HepG2 (cell line): ENCODE measurements at regions not wholly inside any gene's neighbourhood (a gene's known extent, or its start where the extent isn't known, plus 50 kb on each side); places are given as distances from the start of the nearest gene placed in this dataset.

Experiments used
- CEBPZ ChIP-seq: IDR thresholded peaks from 2 replicates; pipeline ENCODE4 v1.6.1; 2012; ENCODE audit warnings: low read length, improper control_type of control experiment
- DMAP1 ChIP-seq: IDR thresholded peaks from 2 replicates; pipeline ENCODE4 v1.6.1; 2016
- ELF3 ChIP-seq: IDR thresholded peaks from 2 replicates; pipeline ENCODE4 v1.6.1; 2016; ENCODE audit warnings: missing genetic modification reagents, missing compliant biosample characterization
- HCFC1 ChIP-seq: fragments of 150-350 bp; IDR thresholded peaks from 2 replicates; pipeline ENCODE4 v1.6.1; 2014; ENCODE audit warnings: low read depth, low read length
- HOXA5 ChIP-seq: sonication (generic); formaldehyde crosslinking; IDR thresholded peaks from 2 replicates; pipeline ENCODE4 v1.4.0; 2020; ENCODE audit warnings: missing genetic modification reagents
- MAX ChIP-seq: IDR thresholded peaks from 2 replicates; pipeline ENCODE4 v1.6.1; 2012; ENCODE audit warnings: inconsistent platforms
- NCOA5 ChIP-seq: sonication (generic); formaldehyde crosslinking; IDR thresholded peaks from 2 replicates; pipeline ENCODE4 v1.4.0; 2020; ENCODE audit warnings: missing genetic modification reagents
- POLR2AphosphoS5 ChIP-seq: IDR thresholded peaks from 2 replicates; pipeline ENCODE4 v1.6.1; 2012; ENCODE audit warnings: low read depth, low read length
- RAD51 ChIP-seq: fragments of 450-650 bp; IDR thresholded peaks from 2 replicates; pipeline ENCODE4 v1.6.1; 2016; ENCODE audit warnings: borderline replicate concordance
- RFXANK ChIP-seq: IDR thresholded peaks from 2 replicates; pipeline ENCODE4 v1.6.1; 2016
- TRAFD1 ChIP-seq: sonication (generic); formaldehyde crosslinking; IDR thresholded peaks from 2 replicates; pipeline ENCODE4 v1.5.1; 2020; ENCODE audit warnings: missing genetic modification reagents, mild to moderate bottlenecking, borderline replicate concordance
- YEATS4 ChIP-seq: sonication (generic); formaldehyde crosslinking; IDR thresholded peaks from 2 replicates; pipeline ENCODE4 v1.4.0; 2020; ENCODE audit warnings: missing genetic modification reagents, borderline replicate concordance
- ZBTB43 ChIP-seq: sonication (generic); formaldehyde crosslinking; conservative IDR thresholded peaks from 2 replicates; pipeline ENCODE4 v1.4.0; 2020; ENCODE audit warnings: missing genetic modification reagents
- ZBTB7A ChIP-seq: sonication (generic); formaldehyde crosslinking; IDR thresholded peaks from 2 replicates; pipeline ENCODE4 v1.8.0; 2022; ENCODE audit warnings: mild to moderate bottlenecking, missing genetic modification reagents
- ZIK1 ChIP-seq: sonication (generic); formaldehyde crosslinking; IDR thresholded peaks from 2 replicates; pipeline ENCODE4 v1.5.0; 2020; ENCODE audit warnings: mild to moderate bottlenecking, low read depth, missing genetic modification reagents, borderline replicate concordance
- ZMYM4 ChIP-seq: sonication (generic); formaldehyde crosslinking; IDR thresholded peaks from 2 replicates; pipeline ENCODE4 v1.8.1; 2023; ENCODE audit warnings: mild to moderate bottlenecking, missing genetic modification reagents
- ZNF101 ChIP-seq: sonication (generic); formaldehyde crosslinking; IDR thresholded peaks from 2 replicates; pipeline ENCODE4 v1.4.0; 2020; ENCODE audit warnings: mild to moderate bottlenecking, low read depth, missing genetic modification reagents, borderline replicate concordance
- ZNF260 ChIP-seq: sonication (generic); formaldehyde crosslinking; IDR thresholded peaks from 2 replicates; pipeline ENCODE4 v1.4.0; 2020; ENCODE audit warnings: missing genetic modification reagents, low read depth, mild to moderate bottlenecking, borderline replicate concordance
- ZNF446 ChIP-seq: sonication (generic); formaldehyde crosslinking; IDR thresholded peaks from 2 replicates; pipeline ENCODE4 v1.5.0; 2020; ENCODE audit warnings: mild to moderate bottlenecking, missing genetic modification reagents
- ZNF576 ChIP-seq: sonication (generic); formaldehyde crosslinking; IDR thresholded peaks from 2 replicates; pipeline ENCODE4 v1.4.0; 2020; ENCODE audit warnings: mild to moderate bottlenecking, missing genetic modification reagents
- ZNF597 ChIP-seq: sonication (generic); formaldehyde crosslinking; IDR thresholded peaks from 2 replicates; pipeline ENCODE4 v1.5.0; 2020; ENCODE audit warnings: missing genetic modification reagents
- ZNF691 ChIP-seq: sonication (generic); formaldehyde crosslinking; IDR thresholded peaks from 2 replicates; pipeline ENCODE4 v1.4.0; 2020; ENCODE audit warnings: missing genetic modification reagents, low read depth, mild to moderate bottlenecking, borderline replicate concordance

- no peak for TF ChIP-seq CEBPZ
- TF ChIP-seq ZNF691 (CRISPR knock-in tag): 0 out of 2 replicates have a peak, but pooled peaks have one; percentile 52
- no peak for TF ChIP-seq YEATS4 (CRISPR knock-in tag)
- TF ChIP-seq ZMYM4: peak; percentile 97
- TF ChIP-seq ZNF446 (CRISPR knock-in tag): no peak
- TF ChIP-seq ELF3 (CRISPR knock-in tag): peak; percentile 88
- no peak for TF ChIP-seq DMAP1 (CRISPR knock-in tag)
- TF ChIP-seq RAD51: no peak
- TF ChIP-seq ZIK1 (CRISPR knock-in tag): no peak
- no peak for TF ChIP-seq ZNF260
- no peak for TF ChIP-seq ZNF597
- TF ChIP-seq HCFC1: no peak
- no peak for TF ChIP-seq ZNF576 (CRISPR knock-in tag)
- TF ChIP-seq TRAFD1 (CRISPR knock-in tag): no peak
- TF ChIP-seq NCOA5 (CRISPR knock-in tag): no peak
- TF ChIP-seq HOXA5: peak; percentile 38; the same call in 1 of the 2 replicates
- no peak for TF ChIP-seq RFXANK (CRISPR knock-in tag)
- peak; percentile 59; the same call in 1 of the 2 replicates for TF ChIP-seq ZBTB7A (CRISPR knock-in tag)
- TF ChIP-seq MAX: peak; percentile 39; the same call in 1 of the 2 replicates
- TF ChIP-seq POLR2AphosphoS5: peak; percentile 44; the same call in 1 of the 2 replicates
- TF ChIP-seq ZBTB43 (CRISPR knock-in tag): peak; percentile 74; the same call in 1 of the 2 replicates
- TF ChIP-seq ZNF101: no peak
These were observed 62.4 kb upstream of the UGT2B15 start (continued) for GRCh38 chr4:68732653-68733466.
